Left lung (tissue), 4 donors: ENCODE measurements at regions not wholly inside any gene's neighbourhood (a gene's known extent, or its start where the extent isn't known, plus 50 kb on each side); places are given as distances from the start of the nearest gene placed in this dataset.
"Not testable (repeated sequence)": the region's sequence is repeated elsewhere in the genome, so short reads cannot be mapped to it uniquely, and the experiment has no call there.

Source experiments
- ATAC-seq: fragments of 200-7000 bp; cut with Tn5 transposase; one replicate; pipeline ENCODE4 v1.9.1; 2020; ENCODE audit warnings: moderate library complexity
- DNase-seq, 4 donors: peaks; one replicate each; pipeline ENCODE4 v3.0.0-alpha.2; 2013 to 2020
- H3K27ac ChIP-seq, 2 donors: fragments of 200-600 bp; sonication (generic) in 1 of 2; one replicate each; pipeline versions ENCODE4 v1.5.0 to v1.8.0; 2020 to 2021
- H3K27me3 ChIP-seq, 2 donors: fragments of 200-600 bp; sonication (generic) in 1 of 2; one replicate each; pipeline versions ENCODE4 v1.5.0 to v1.8.0; 2020 to 2021
- H3K36me3 ChIP-seq, 2 donors: fragments of 200-600 bp; sonication (generic) in 1 of 2; one replicate each; pipeline versions ENCODE4 v1.5.0 to v1.8.0; 2020 to 2021
- H3K4me1 ChIP-seq, 2 donors: fragments of 200-600 bp; one replicate each; pipeline ENCODE4 v1.8.0; 2021
- H3K4me3 ChIP-seq, 2 donors: fragments of 200-600 bp; sonication (generic) in 1 of 2; one replicate each; pipeline versions ENCODE4 v1.5.0 to v1.8.0; 2020 to 2021; ENCODE audit warnings: mild to moderate bottlenecking in 1 of 2
- H3K9me3 ChIP-seq, 2 donors: fragments of 200-600 bp; sonication (generic) in 1 of 2; one replicate each; pipeline versions ENCODE4 v1.5.0 to v1.8.0; 2020 to 2021
- intact Hi-C, 2 donors: fragments of 100-400 bp; cut with DNase I; formaldehyde crosslinking; loops; one replicate each; pipeline versions ENCODE4 v1.11.2 to v1.14.2; 2022
- TF ChIP-seq, protein P1 (sequence below), 2 donors: fragments of 200-600 bp; sonication (generic) in 1 of 2; IDR thresholded peaks; one replicate each; pipeline versions ENCODE4 v1.5.0 to v1.8.0; 2021; ENCODE audit warnings: antibody characterized with exemption in 2 of 2
- donor health status: DM: no; HTN: yes; CAD: no.
- donor health status: DM: no; HTN: no; CAD: no.

DNA sequence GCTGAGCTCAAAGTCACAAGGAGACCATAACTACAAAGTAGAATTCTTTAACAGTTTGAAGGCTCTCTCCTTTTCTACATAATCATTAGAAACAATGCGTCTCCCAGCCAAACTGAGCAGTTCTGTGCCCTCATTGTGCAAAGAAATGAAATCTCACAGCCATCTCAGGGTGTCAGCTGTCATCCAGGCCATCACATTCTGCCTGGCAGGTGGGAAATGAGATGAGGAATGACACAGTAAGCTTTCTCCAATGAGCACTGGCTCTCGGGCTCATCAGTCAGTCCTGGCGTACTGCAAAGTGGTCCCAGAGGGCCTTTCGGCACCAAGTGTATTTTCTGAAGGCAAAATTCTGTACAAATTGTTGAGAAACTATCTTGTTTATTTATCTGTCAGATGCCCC lies 306.5 kb downstream of the KCTD12 start:
- H3K4me3 ChIP-seq, result no peak overlapping the region
- ATAC-seq (no peak), DNase-seq (no peak)
- no peaks in the 10 kb centered on the region for H3K27me3 ChIP-seq
- peaks cover 0 to 37% of the 10 kb centered on the region in 2 donors for H3K9me3 ChIP-seq
- intact Hi-C loops, result no loop called here
- H3K4me1 ChIP-seq, result no peaks in the 10 kb centered on the region
- H3K36me3 ChIP-seq, result no peaks in the 10 kb centered on the region
- TF ChIP-seq, protein P1, sequence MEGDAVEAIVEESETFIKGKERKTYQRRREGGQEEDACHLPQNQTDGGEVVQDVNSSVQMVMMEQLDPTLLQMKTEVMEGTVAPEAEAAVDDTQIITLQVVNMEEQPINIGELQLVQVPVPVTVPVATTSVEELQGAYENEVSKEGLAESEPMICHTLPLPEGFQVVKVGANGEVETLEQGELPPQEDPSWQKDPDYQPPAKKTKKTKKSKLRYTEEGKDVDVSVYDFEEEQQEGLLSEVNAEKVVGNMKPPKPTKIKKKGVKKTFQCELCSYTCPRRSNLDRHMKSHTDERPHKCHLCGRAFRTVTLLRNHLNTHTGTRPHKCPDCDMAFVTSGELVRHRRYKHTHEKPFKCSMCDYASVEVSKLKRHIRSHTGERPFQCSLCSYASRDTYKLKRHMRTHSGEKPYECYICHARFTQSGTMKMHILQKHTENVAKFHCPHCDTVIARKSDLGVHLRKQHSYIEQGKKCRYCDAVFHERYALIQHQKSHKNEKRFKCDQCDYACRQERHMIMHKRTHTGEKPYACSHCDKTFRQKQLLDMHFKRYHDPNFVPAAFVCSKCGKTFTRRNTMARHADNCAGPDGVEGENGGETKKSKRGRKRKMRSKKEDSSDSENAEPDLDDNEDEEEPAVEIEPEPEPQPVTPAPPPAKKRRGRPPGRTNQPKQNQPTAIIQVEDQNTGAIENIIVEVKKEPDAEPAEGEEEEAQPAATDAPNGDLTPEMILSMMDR (IDR thresholded peaks at IDR 0.05), result no peak
- H3K27ac ChIP-seq, result no peak overlapping the region

DNA sequence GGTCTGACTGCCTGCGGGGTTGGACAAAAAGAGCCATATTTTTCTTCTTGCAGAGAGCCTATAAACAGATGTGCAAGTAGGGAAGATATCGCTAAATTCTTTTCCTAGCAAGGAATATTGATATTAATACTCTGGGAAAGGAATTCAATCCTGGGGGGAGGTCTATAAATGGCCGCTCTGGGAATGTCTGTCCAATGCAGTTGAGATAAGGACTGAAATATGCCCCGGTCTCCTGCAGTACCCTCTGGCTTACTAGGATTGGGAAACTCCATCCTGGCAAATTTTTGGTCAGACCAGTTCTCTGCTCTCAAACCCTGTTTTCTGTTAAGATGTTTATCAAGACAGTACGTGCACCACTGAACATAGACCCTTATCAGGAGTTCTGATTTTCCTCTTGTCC lies 310.6 kb downstream of the KCTD12 start:
- ATAC-seq, intact Hi-C loops, DNase-seq, H3K27ac ChIP-seq, H3K27me3 ChIP-seq, H3K36me3 ChIP-seq, H3K4me3 ChIP-seq, H3K4me1 ChIP-seq: not testable (repeated sequence)
- peaks cover 0 to 37% of the 10 kb centered on the region in 2 donors for H3K9me3 ChIP-seq

DNA sequence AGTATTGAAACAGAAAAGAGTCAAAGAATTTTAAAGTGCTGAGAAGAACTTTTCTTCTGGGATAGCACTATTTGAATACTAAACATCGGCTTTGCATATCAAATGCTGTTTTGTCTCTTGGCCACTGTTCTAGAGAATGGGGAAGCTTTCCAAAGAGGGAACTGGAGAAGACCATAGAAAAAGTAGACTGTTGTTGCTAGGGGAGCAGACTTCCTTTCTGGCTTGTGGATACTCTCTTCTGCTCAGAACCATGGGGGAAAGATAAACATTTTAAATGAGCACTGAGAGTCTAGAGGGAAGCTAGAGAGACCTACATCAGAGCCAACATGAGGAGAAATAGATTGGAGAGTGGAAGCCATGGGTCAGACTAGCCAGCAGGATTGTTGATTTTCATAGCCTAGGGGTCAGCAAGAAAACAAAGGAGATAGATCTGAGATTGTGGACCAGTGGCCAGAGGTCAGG lies 315.7 kb downstream of the KCTD12 start:
- H3K9me3 ChIP-seq, result peaks cover 0 to 12% of the 10 kb centered on the region in 2 donors
- no peaks in the 10 kb centered on the region for H3K27me3 ChIP-seq
- H3K4me3 ChIP-seq, result no peak overlapping the region
- TF ChIP-seq, protein P1 (IDR thresholded peaks at IDR 0.05), result no peak
- DNase-seq (no peak), ATAC-seq (no peak)
- H3K27ac ChIP-seq, result no peak overlapping the region
- intact Hi-C loops, result no loop called here
- H3K4me1 ChIP-seq, result no peaks in the 10 kb centered on the region
- no peaks in the 10 kb centered on the region for H3K36me3 ChIP-seq

DNA sequence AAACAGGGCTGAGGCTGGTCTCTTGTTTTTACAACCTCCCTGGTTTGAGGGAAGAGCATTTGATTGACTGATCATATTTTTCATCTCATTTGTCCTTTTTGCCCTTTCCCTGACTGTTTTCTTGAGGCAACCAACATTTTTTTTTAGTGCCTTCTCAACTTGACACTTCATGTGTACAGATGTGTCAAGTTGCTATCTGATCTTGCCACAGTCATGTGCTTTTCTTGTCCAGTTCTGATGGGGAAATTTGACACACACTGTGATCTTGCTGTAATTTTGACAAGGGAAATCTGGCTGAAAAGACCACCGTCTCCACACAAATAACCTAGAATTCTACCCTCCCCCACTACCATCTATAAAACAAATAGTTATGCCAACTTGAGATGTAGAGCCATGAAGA lies 329.6 kb downstream of the KCTD12 start:
- intact Hi-C loops, result no loop called here
- TF ChIP-seq, protein P1 (IDR thresholded peaks at IDR 0.05), result no peak
- DNase-seq (no peak), ATAC-seq (no peak)
- no peak overlapping the region for H3K27ac ChIP-seq
- no peak overlapping the region for H3K4me3 ChIP-seq
- H3K36me3 ChIP-seq, result no peaks in the 10 kb centered on the region
- H3K9me3 ChIP-seq, result no peaks in the 10 kb centered on the region
- no peaks in the 10 kb centered on the region for H3K4me1 ChIP-seq
- H3K27me3 ChIP-seq, result no peaks in the 10 kb centered on the region

DNA sequence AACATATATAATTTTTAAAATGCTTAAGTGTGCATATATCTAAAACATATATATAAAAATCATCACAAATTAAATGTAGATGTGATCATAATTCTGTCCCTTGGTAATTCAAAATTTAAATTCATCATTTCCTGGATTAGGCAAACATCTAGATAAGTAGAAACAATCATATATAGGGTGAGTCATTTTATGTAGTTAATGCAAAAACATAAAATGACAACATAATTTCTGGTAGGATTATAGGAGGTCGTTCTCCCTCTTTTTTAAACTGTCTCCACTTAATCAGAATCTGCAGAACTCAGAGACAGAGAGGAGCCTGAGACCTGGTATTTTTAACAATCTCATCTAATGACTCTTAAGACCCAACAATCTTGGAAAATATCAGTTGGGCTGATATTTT lies 333.4 kb downstream of the KCTD12 start:
- H3K27ac ChIP-seq, result no peak overlapping the region
- no peak for ATAC-seq
- no peaks in the 10 kb centered on the region for H3K27me3 ChIP-seq
- H3K4me3 ChIP-seq, result no peak overlapping the region
- intact Hi-C loops, result no loop called here
- no peaks in the 10 kb centered on the region for H3K36me3 ChIP-seq
- TF ChIP-seq, protein P1 (IDR thresholded peaks at IDR 0.05), result no peak
- H3K9me3 ChIP-seq, result no peaks in the 10 kb centered on the region
- H3K4me1 ChIP-seq, result no peaks in the 10 kb centered on the region
- no peak for DNase-seq

DNA sequence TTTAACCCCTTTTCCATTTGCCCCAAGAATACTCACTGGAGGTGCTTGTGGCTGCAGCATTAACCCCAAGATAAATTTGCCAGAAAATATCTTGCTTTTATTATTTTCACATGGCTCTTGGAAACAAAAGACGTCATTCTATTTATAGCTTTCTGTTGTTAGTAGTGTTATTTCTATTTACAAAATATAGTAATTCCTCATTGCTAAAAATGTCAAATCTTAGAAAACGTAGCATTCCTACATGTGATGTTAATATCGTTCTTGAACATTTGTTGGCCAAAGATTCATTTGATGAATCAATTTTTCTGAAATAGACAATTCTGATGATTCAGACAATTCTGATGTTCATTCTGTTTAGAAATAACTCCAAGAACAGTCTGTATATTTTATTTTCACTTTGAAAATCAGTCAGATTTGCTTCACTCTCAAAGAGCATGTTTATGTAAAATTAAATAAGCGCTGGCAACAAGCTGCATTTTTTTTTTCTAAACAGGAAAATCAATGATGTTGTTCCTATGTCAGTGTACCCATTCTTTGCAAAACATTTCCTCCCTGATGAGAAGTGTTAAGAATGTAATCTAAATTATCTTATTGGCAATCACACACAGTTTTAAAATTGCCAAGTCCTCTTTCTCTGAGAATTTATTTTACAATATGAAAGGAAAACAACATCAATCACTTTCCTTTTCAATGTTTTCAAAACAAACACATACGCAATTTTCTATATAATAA lies 334.0 kb downstream of the KCTD12 start:
- DNase-seq (peak in 2 of 4 donors; percentile 25 to 44), ATAC-seq (no peak)
- H3K4me1 ChIP-seq, result no peaks in the 10 kb centered on the region
- H3K9me3 ChIP-seq, result no peaks in the 10 kb centered on the region
- no peaks in the 10 kb centered on the region for H3K27me3 ChIP-seq
- intact Hi-C loops, result no loop called here
- H3K4me3 ChIP-seq, result no peak overlapping the region
- TF ChIP-seq, protein P1 (IDR thresholded peaks at IDR 0.05), result no peak
- no peaks in the 10 kb centered on the region for H3K36me3 ChIP-seq
- no peak overlapping the region for H3K27ac ChIP-seq
